SU-DHL-6 (cell line): ENCODE measurements at regions not wholly inside any gene's neighbourhood (a gene's known extent, or its start where the extent isn't known, plus 50 kb on each side); places are given as distances from the start of the nearest gene placed in this dataset.

Experiments
- H2AFZ ChIP-seq: fragments of 200-600 bp; sonication (generic); 2 replicates; pipeline ENCODE4 v1.6.1; 2014; ENCODE audit warnings: low read depth, mild to moderate bottlenecking, moderate library complexity, mixed read lengths, antibody characterized with exemption, low read length; ENCODE audit not compliant: severe bottlenecking
- H3F3A ChIP-seq: fragments of 200-600 bp; shearing (Covaris generic); 2 replicates; pipeline ENCODE4 v1.6.0; 2016; ENCODE audit warnings: antibody characterized with exemption, mild to moderate bottlenecking; ENCODE audit not compliant: insufficient read depth
- H3K27ac ChIP-seq: fragments of 200-600 bp; sonication (generic); 2 replicates; pipeline ENCODE4 v1.5.1; 2016; ENCODE audit warnings: low read depth, mild to moderate bottlenecking, low read length, moderate library complexity, mixed read lengths
- H3K27me3 ChIP-seq: fragments of 200-600 bp; sonication (generic), shearing (Covaris generic); 2 replicates; pipeline ENCODE4 v1.6.0; 2014; ENCODE audit warnings: mild to moderate bottlenecking, low read length
- H3K36me3 ChIP-seq: fragments of 200-600 bp; sonication (generic); 2 replicates; pipeline ENCODE4 v1.6.1; 2014; ENCODE audit warnings: mild to moderate bottlenecking, low read length, mixed read lengths
- H3K4me2 ChIP-seq: fragments of 300-600, 200-600 bp; shearing (Covaris generic), sonication (generic); 2 replicates; pipeline ENCODE4 v1.6.0; 2014; ENCODE audit warnings: low read length, low read depth, mild to moderate bottlenecking; ENCODE audit not compliant: poor library complexity, severe bottlenecking
- H3K4me3 ChIP-seq: fragments of 200-600 bp; sonication (generic); 2 replicates; pipeline ENCODE4 v1.5.1; 2014; ENCODE audit warnings: antibody characterized with exemption, low read length, mild to moderate bottlenecking, mixed read lengths; ENCODE audit not compliant: insufficient read depth, poor library complexity, severe bottlenecking
- H3K79me2 ChIP-seq: fragments of 200-600 bp; sonication (generic); 2 replicates; pipeline ENCODE4 v1.6.1; 2014; ENCODE audit warnings: mild to moderate bottlenecking, low read length, moderate library complexity; ENCODE audit not compliant: insufficient read depth
- H3K9ac ChIP-seq: fragments of 200-600 bp; sonication (generic); 2 replicates; pipeline ENCODE4 v1.7.0; 2014; ENCODE audit warnings: mild to moderate bottlenecking, low read length
- H3K9me2 ChIP-seq: fragments of 200-600 bp; sonication (generic); replicated peaks from 2 replicates; pipeline ENCODE4 v1.6.1; 2014; ENCODE audit warnings: low read length; ENCODE audit not compliant: insufficient read depth
- H3K9me3 ChIP-seq: fragments of 200-600 bp; sonication (generic); 2 replicates; pipeline ENCODE4 v1.6.1; 2014; ENCODE audit warnings: low read length, mixed read lengths; ENCODE audit not compliant: insufficient read depth
- H4K20me1 ChIP-seq: fragments of 200-600 bp; sonication (generic); 2 replicates; pipeline ENCODE4 v1.6.1; 2014; ENCODE audit warnings: low read depth, mild to moderate bottlenecking, antibody characterized with exemption, low read length, moderate library complexity, mixed read lengths
- EZH2phosphoT487 ChIP-seq: fragments of 200-600 bp; sonication (generic), shearing (Covaris generic); conservative IDR thresholded peaks from 2 replicates; pipeline ENCODE4 v1.6.1; 2018; ENCODE audit warnings: mild to moderate bottlenecking, antibody characterized with exemption, low read length, moderate library complexity, mixed read lengths
- TF ChIP-seq, protein P1 (sequence below): fragments of 200-600 bp; sonication (generic); IDR thresholded peaks from one replicate; pipeline ENCODE4 v1.5.1; 2017; ENCODE audit warnings: antibody characterized with exemption, mild to moderate bottlenecking, low read length, moderate library complexity; ENCODE audit not compliant: insufficient read depth, poor library complexity, severe bottlenecking

GRCh38 chr2:64749446-64749845 lies 95.7 kb upstream of the SERTAD2 start:
- H3K9ac ChIP-seq: peak overlapping the region; percentile 86
- no peaks in the 10 kb centered on the region for H3K9me2 ChIP-seq
- no peaks in the 10 kb centered on the region for H3K27me3 ChIP-seq
- peak overlapping the region; percentile 92 for H3K4me2 ChIP-seq
- H4K20me1 ChIP-seq: no peaks in the 10 kb centered on the region
- peaks cover 17% of the 10 kb centered on the region; the same call in 1 of the 2 replicates for H3K79me2 ChIP-seq
- no peaks in the 10 kb centered on the region for H3K36me3 ChIP-seq
- peak overlapping the region; percentile 80 for H2AFZ ChIP-seq
- peak overlapping the region; percentile 88 for H3K27ac ChIP-seq
- no peaks in the 10 kb centered on the region for H3K9me3 ChIP-seq
- H3K4me3 ChIP-seq: peak overlapping the region; percentile 87
- H3F3A ChIP-seq: peaks cover 34% of the 10 kb centered on the region
- TF ChIP-seq EZH2phosphoT487: no peak
- TF ChIP-seq, protein P1, sequence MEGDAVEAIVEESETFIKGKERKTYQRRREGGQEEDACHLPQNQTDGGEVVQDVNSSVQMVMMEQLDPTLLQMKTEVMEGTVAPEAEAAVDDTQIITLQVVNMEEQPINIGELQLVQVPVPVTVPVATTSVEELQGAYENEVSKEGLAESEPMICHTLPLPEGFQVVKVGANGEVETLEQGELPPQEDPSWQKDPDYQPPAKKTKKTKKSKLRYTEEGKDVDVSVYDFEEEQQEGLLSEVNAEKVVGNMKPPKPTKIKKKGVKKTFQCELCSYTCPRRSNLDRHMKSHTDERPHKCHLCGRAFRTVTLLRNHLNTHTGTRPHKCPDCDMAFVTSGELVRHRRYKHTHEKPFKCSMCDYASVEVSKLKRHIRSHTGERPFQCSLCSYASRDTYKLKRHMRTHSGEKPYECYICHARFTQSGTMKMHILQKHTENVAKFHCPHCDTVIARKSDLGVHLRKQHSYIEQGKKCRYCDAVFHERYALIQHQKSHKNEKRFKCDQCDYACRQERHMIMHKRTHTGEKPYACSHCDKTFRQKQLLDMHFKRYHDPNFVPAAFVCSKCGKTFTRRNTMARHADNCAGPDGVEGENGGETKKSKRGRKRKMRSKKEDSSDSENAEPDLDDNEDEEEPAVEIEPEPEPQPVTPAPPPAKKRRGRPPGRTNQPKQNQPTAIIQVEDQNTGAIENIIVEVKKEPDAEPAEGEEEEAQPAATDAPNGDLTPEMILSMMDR: no peak

DNA sequence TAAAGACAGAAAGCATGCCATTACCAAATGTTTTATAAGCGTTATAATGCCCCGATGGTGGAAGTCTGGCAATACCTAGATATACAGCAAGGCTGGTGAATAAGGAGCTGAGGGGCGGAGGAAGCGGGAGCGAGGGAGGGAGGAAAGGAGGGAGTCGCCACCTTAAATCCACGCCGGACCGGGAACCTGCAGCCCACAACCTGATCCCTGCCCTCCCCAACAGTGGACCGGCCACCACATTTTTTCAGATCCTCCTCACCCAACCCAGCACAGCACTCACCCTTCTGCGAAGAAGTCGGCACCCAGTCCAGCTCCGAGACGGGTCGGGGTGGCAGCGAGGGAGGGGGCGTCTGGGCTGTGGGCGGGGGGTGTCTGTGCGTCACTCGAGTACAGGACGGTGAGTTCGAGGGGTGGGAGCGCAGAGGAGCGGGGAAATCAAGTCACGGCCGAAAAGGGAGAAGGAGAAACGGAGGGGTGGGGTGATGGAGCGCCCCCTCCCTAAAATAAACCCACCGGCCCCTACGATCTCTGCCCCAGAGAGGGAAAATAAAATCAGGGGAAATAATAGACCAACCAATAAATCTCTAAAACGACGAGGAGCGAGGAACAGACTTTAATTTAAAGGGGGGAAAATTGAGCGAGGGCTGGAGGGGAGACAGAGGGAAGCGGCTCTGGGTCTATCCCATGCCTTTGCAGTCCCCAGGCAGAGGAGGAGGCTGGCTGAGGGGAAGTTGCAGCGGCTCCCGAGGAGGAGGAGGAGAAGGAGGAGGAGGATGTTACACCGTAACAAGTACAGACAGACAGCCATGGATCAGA lies 96.5 kb upstream of the SERTAD2 start:
- no peaks in the 10 kb centered on the region for H3K9me2 ChIP-seq
- peaks cover 32% of the 10 kb centered on the region for H3F3A ChIP-seq
- no peaks in the 10 kb centered on the region for H3K36me3 ChIP-seq
- H3K27ac ChIP-seq: peak overlapping the region; percentile 88
- H3K79me2 ChIP-seq: peaks cover 17% of the 10 kb centered on the region; the same call in 1 of the 2 replicates
- no peaks in the 10 kb centered on the region for H3K27me3 ChIP-seq
- H3K9ac ChIP-seq: peak overlapping the region; percentile 86
- peak overlapping the region; percentile 80 for H2AFZ ChIP-seq
- no peaks in the 10 kb centered on the region for H4K20me1 ChIP-seq
- TF ChIP-seq EZH2phosphoT487: no peak
- TF ChIP-seq, protein P1: no peak
- no peaks in the 10 kb centered on the region for H3K9me3 ChIP-seq
- H3K4me3 ChIP-seq: peak overlapping the region; percentile 87
- peak overlapping the region; percentile 92 for H3K4me2 ChIP-seq

DNA sequence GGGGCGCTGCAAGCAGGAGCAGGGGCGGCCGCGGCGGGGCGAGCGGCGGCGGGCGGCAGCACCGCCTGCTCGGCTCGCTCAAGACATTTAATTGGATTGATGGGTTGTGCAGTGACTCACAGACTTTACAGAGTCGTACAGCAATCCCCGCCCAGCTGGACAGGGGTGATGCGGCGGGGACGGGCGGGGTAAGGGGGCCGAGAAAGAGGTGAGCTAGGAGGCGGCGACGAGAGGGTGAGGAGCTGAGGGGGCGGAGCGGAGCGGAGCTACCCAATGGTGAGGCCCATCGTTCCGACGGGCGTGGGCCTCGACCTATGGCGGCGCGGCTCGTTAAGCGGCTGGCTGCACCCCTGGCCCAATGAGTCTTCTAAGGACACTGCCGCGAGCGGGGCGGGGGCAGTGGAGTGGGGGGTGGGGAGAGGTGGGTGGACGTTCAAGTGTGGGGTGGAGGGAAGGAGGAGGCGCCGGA lies 97.1 kb upstream of the SERTAD2 start:
- TF ChIP-seq, protein P1: no peak
- no peak for TF ChIP-seq EZH2phosphoT487
- H2AFZ ChIP-seq: peak overlapping the region; percentile 80

More for the DNA sequence above, 97.1 kb upstream of the SERTAD2 start:
- peak overlapping the region; percentile 92 for H3K4me2 ChIP-seq
- no peaks in the 10 kb centered on the region for H3K9me3 ChIP-seq
- H3K79me2 ChIP-seq: peaks cover 17% of the 10 kb centered on the region; the same call in 1 of the 2 replicates
- H3K9me2 ChIP-seq: no peaks in the 10 kb centered on the region
- peak overlapping the region; percentile 88 for H3K27ac ChIP-seq
- peak overlapping the region; percentile 86 for H3K9ac ChIP-seq
- no peaks in the 10 kb centered on the region for H3K27me3 ChIP-seq
- no peaks in the 10 kb centered on the region for H4K20me1 ChIP-seq
- peak overlapping the region; percentile 87 for H3K4me3 ChIP-seq
- H3K36me3 ChIP-seq: no peaks in the 10 kb centered on the region; the same call in 1 of the 2 replicates
- peaks cover 28% of the 10 kb centered on the region; the same call in 1 of the 2 replicates for H3F3A ChIP-seq
